Mesenchymal stem cell (in vitro differentiated cells and primary cell): ENCODE measurements at regions not wholly inside any gene's neighbourhood (a gene's known extent, or its start where the extent isn't known, plus 50 kb on each side); places are given as distances from the start of the nearest gene placed in this dataset.
A peak's percentile ranks its signal among the peaks of the same experiment; 100 is the strongest.

Experiments
- DNase-seq: peaks from one replicate; pipeline ENCODE4 v3.0.0-alpha.2; 2013
- H2AFZ ChIP-seq: one replicate; pipeline ENCODE4 v1.6.1; 2013; ENCODE audit warnings: low read depth, mild to moderate bottlenecking, control low read depth, inconsistent platforms, low read length, moderate library complexity
- H2AK5ac ChIP-seq: 2 replicates; pipeline ENCODE4 v1.6.1; 2013; ENCODE audit warnings: low read length, moderate library complexity, mild to moderate bottlenecking, inconsistent platforms; ENCODE audit not compliant: severe bottlenecking
- H2BK120ac ChIP-seq: one replicate; pipeline ENCODE4 v1.6.1; 2013; ENCODE audit warnings: low read depth, mild to moderate bottlenecking, inconsistent platforms, low read length, moderate library complexity
- H2BK12ac ChIP-seq, 2 experiments: one replicate each; pipeline ENCODE4 v1.6.1; 2013; ENCODE audit warnings: inconsistent platforms in 2 of 2, low read length in 2 of 2, mild to moderate bottlenecking in 2 of 2, moderate library complexity in 2 of 2, control low read depth in 1 of 2
- H2BK15ac ChIP-seq: one replicate; pipeline ENCODE4 v1.6.1; 2013; ENCODE audit warnings: mild to moderate bottlenecking, low read depth, inconsistent platforms; ENCODE audit not compliant: poor library complexity, severe bottlenecking
- H2BK5ac ChIP-seq: 2 replicates; pipeline ENCODE4 v1.6.1; 2013; ENCODE audit warnings: low read depth, mild to moderate bottlenecking, low read length, control low read depth, inconsistent platforms; ENCODE audit not compliant: poor library complexity, severe bottlenecking
- H3K14ac ChIP-seq, 2 experiments: one replicate each; pipeline ENCODE4 v1.6.1; 2013; ENCODE audit warnings: inconsistent platforms in 2 of 2, low read length in 2 of 2, control low read depth in 1 of 2, mild to moderate bottlenecking in 1 of 2, moderate library complexity in 1 of 2
- H3K18ac ChIP-seq, 2 experiments: one replicate each; pipeline ENCODE4 v1.6.1; 2013; ENCODE audit warnings: inconsistent platforms in 2 of 2, low read length in 2 of 2, control low read depth in 1 of 2, low read depth in 1 of 2, mild to moderate bottlenecking in 1 of 2
- H3K23ac ChIP-seq, 2 experiments: one replicate each; pipeline ENCODE4 v1.6.1; 2013; ENCODE audit warnings: inconsistent platforms in 2 of 2, low read length in 2 of 2, mild to moderate bottlenecking in 2 of 2, moderate library complexity in 2 of 2, control low read depth in 1 of 2
- H3K27ac ChIP-seq: 2 replicates; pipeline ENCODE4 v1.5.1; 2013; ENCODE audit warnings: mild to moderate bottlenecking, moderate library complexity, low read length, control low read depth, inconsistent platforms; ENCODE audit not compliant: poor library complexity, severe bottlenecking
- H3K27me3 ChIP-seq, 2 experiments: 2 replicates each; pipeline versions ENCODE4 v1.6.1 to v1.7.0; 2013; ENCODE audit warnings: low read length in 2 of 2, mild to moderate bottlenecking in 2 of 2, moderate library complexity in 2 of 2, control low read depth in 1 of 2, inconsistent platforms in 1 of 2; ENCODE audit not compliant: control insufficient read depth in 1 of 2, insufficient read depth in 1 of 2
- H3K36me3 ChIP-seq, 2 experiments: 2 replicates each; pipeline versions ENCODE4 v1.6.1 to v1.7.0; 2013; ENCODE audit warnings: low read length in 2 of 2, control low read depth in 1 of 2, inconsistent platforms in 1 of 2, low read depth in 1 of 2, mild to moderate bottlenecking in 1 of 2; ENCODE audit not compliant: insufficient read depth in 2 of 2, control insufficient read depth in 1 of 2
- H3K4ac ChIP-seq, 2 experiments: one replicate each; pipeline ENCODE4 v1.6.1; 2013; ENCODE audit warnings: inconsistent platforms in 2 of 2, low read length in 2 of 2, mild to moderate bottlenecking in 2 of 2, moderate library complexity in 2 of 2, control low read depth in 1 of 2, low read depth in 1 of 2
- H3K4me1 ChIP-seq: 2 replicates; pipeline ENCODE4 v1.6.1; 2013; ENCODE audit warnings: low read depth, low read length, control low read depth; ENCODE audit not compliant: control insufficient read depth, insufficient read depth
- H3K4me2 ChIP-seq: 2 replicates; pipeline ENCODE4 v1.6.1; 2013; ENCODE audit warnings: low read length, mild to moderate bottlenecking, inconsistent platforms; ENCODE audit not compliant: poor library complexity, severe bottlenecking
- H3K4me3 ChIP-seq, 2 experiments: 2 replicates each; pipeline versions ENCODE4 v1.5.1 to v1.7.0; 2013; ENCODE audit warnings: low read length in 2 of 2, mild to moderate bottlenecking in 2 of 2, control low read depth in 1 of 2, low read depth in 1 of 2; ENCODE audit not compliant: insufficient read depth in 1 of 2
- H3K79me1 ChIP-seq: replicated peaks from 2 replicates; pipeline ENCODE4 v1.6.1; 2013; ENCODE audit warnings: mild to moderate bottlenecking, control low read depth, low read length, inconsistent platforms; ENCODE audit not compliant: poor library complexity, severe bottlenecking
- H3K9ac ChIP-seq: 2 replicates; pipeline ENCODE4 v1.7.0; 2013; ENCODE audit warnings: mild to moderate bottlenecking, low read length, moderate library complexity
- H3K9me3 ChIP-seq: 2 replicates; pipeline ENCODE4 v1.7.0; 2013; ENCODE audit warnings: mild to moderate bottlenecking, low read length; ENCODE audit not compliant: control insufficient read depth
- H4K8ac ChIP-seq: one replicate; pipeline ENCODE4 v1.6.1; 2013; ENCODE audit warnings: inconsistent platforms, mild to moderate bottlenecking, low read length, moderate library complexity
- H4K91ac ChIP-seq: one replicate; pipeline ENCODE4 v1.6.1; 2013; ENCODE audit warnings: mild to moderate bottlenecking, low read length, inconsistent platforms
- WGBS: methylation state at CpG from one replicate; pipeline ENCODE4 v1.1.7; 2013; ENCODE audit warnings: mixed read lengths; 5-methylcytosine and 5-hydroxymethylcytosine counted together

GRCh38 chr12:24054416-24054815 is 104.9 kb upstream of the SOX5 start:
- DNase-seq = no peak
- H3K79me1 ChIP-seq = no peaks in the 10 kb centered on the region

GRCh38 chr12:24049728-24050127 is 100.3 kb upstream of the SOX5 start:
- Histone ChIP-seq H3K18ac (no peak overlapping the region), H3K36me3 (no peaks in the 10 kb centered on the region), H3K4me2 (no peak overlapping the region), H3K14ac (no peak overlapping the region), H4K8ac (no peak overlapping the region), H3K79me1 (no peaks in the 10 kb centered on the region), H2BK12ac (no peak overlapping the region), H3K4ac (no peak overlapping the region), H3K23ac (no peak overlapping the region), H3K9me3 (peaks cover 14% of the 10 kb centered on the region), H3K9ac (no peak overlapping the region), H2AK5ac (no peak overlapping the region), H3K27ac (no peak overlapping the region), H2BK5ac (no peak overlapping the region), H2BK120ac (no peak overlapping the region), H2AFZ (no peak overlapping the region), H2BK15ac (no peak overlapping the region), H3K4me1 (no peaks in the 10 kb centered on the region), H3K27me3 (no peaks in the 10 kb centered on the region), H4K91ac (no peak overlapping the region), H3K4me3 (no peak overlapping the region)
- no peak for DNase-seq
- 96% methylated on average over 2 of the region's 3 CpGs for WGBS

More at GRCh38 chr12:24054416-24054815, 104.9 kb upstream of the SOX5 start:
- Histone ChIP-seq H3K23ac (no peak overlapping the region), H3K27me3 (no peaks in the 10 kb centered on the region), H2BK12ac (no peak overlapping the region), H3K9me3 (no peaks in the 10 kb centered on the region), H3K27ac (no peak overlapping the region), H2AK5ac (no peak overlapping the region), H4K8ac (no peak overlapping the region), H2BK5ac (no peak overlapping the region), H3K36me3 (no peaks in the 10 kb centered on the region), H2BK15ac (no peak overlapping the region), H2BK120ac (no peak overlapping the region), H3K4ac (no peak overlapping the region), H3K14ac (no peak overlapping the region), H3K18ac (no peak overlapping the region), H3K4me2 (no peak overlapping the region), H3K4me1 (no peaks in the 10 kb centered on the region), H3K9ac (no peak overlapping the region), H4K91ac (no peak overlapping the region), H3K4me3 (no peak overlapping the region), H2AFZ (no peak overlapping the region)
- WGBS = 100% methylated on average over 3 of the region's 3 CpGs

- no peak overlapping the region for H3K4me2 ChIP-seq
- no peak overlapping the region for H3K9ac ChIP-seq
Observed at GRCh38 chr12:24049101-24049500, 99.6 kb upstream of the SOX5 start.

GRCh38 chr12:24048446-24048845 is 99.0 kb upstream of the SOX5 start:
- Histone ChIP-seq H2BK5ac (no peak overlapping the region), H3K18ac (no peak overlapping the region), H3K14ac (no peak overlapping the region), H4K91ac (no peak overlapping the region), H3K36me3 (no peaks in the 10 kb centered on the region), H2AFZ (no peak overlapping the region), H3K4me2 (no peak overlapping the region), H3K27me3 (no peaks in the 10 kb centered on the region), H3K27ac (no peak overlapping the region), H3K4ac (no peak overlapping the region), H4K8ac (no peak overlapping the region), H2AK5ac (no peak overlapping the region), H3K23ac (no peak overlapping the region), H2BK120ac (no peak overlapping the region), H3K4me3 (peak overlapping the region in 1 of 2 experiments; percentile 5), H3K9ac (no peak overlapping the region), H3K79me1 (no peaks in the 10 kb centered on the region), H3K9me3 (peaks cover 14% of the 10 kb centered on the region), H3K4me1 (no peaks in the 10 kb centered on the region), H2BK12ac (no peak overlapping the region), H2BK15ac (no peak overlapping the region)
- DNase-seq = no peak
- 100% methylated on average over 1 of the region's 4 CpGs for WGBS

More at GRCh38 chr12:24049101-24049500, 99.6 kb upstream of the SOX5 start:
- no peak overlapping the region for H3K18ac ChIP-seq
- no peak overlapping the region for H3K27ac ChIP-seq
- H2AFZ ChIP-seq = no peak overlapping the region
- no peak overlapping the region for H4K91ac ChIP-seq
- 53% methylated on average over 3 of the region's 3 CpGs for WGBS
- H3K4me3 ChIP-seq = no peak overlapping the region
- no peak overlapping the region for H2BK15ac ChIP-seq
- H4K8ac ChIP-seq = no peak overlapping the region
- H3K36me3 ChIP-seq = no peaks in the 10 kb centered on the region
- no peak overlapping the region for H3K23ac ChIP-seq
- no peaks in the 10 kb centered on the region for H3K79me1 ChIP-seq
- H2BK120ac ChIP-seq = no peak overlapping the region
- no peaks in the 10 kb centered on the region for H3K27me3 ChIP-seq
- H2BK12ac ChIP-seq = no peak overlapping the region
- H2AK5ac ChIP-seq = no peak overlapping the region
- DNase-seq = no peak
- H2BK5ac ChIP-seq = no peak overlapping the region
- peaks cover 14% of the 10 kb centered on the region for H3K9me3 ChIP-seq
- no peak overlapping the region for H3K4ac ChIP-seq
- no peaks in the 10 kb centered on the region for H3K4me1 ChIP-seq
- H3K14ac ChIP-seq = no peak overlapping the region
